GM18517 (cell line): ENCODE measurements at regions not wholly inside any gene's neighbourhood (a gene's known extent, or its start where the extent isn't known, plus 50 kb on each side); places are given as distances from the start of the nearest gene placed in this dataset.

Experiments used
- ATAC-seq: cut with Tn5 transposase; IDR thresholded peaks from one replicate; pipeline ENCODE4 v1.9.1; 2021; ENCODE audit warnings: mild to moderate bottlenecking, moderate library complexity; ENCODE audit not compliant: unreplicated experiment

DNA sequence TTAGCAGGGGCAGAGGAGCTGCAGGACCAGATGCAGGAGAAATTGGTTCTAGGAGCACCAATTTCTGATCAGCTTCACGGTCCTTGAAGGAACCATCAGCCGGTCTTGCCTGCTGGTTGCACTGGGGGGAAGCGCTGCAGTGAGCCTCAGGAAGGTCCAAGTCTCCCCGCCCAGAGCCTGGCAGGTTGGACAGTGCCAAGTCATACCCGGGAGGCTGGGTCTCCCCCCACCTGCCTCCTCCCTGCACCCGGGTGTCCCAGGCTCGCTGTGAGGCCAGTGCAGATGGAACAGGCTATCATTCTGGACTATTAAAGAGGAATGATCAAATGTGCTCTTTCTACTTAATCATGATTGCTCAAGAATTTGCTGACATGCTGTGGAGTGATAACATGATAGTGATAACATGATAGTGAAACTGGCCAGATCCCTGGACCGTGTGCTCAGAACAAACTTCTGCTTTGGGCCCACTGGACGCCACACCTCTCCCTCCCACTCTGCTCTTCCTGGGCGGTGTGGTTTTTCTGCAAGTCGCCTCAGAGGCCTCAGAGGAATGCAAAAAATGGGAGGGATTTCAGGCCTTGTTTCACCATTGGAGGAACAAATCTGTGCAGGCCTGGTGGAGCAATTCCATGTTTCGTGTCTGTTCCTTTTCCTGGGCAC is 236.0 kb downstream of the IRF8 start:
- ATAC-seq = no peak

DNA sequence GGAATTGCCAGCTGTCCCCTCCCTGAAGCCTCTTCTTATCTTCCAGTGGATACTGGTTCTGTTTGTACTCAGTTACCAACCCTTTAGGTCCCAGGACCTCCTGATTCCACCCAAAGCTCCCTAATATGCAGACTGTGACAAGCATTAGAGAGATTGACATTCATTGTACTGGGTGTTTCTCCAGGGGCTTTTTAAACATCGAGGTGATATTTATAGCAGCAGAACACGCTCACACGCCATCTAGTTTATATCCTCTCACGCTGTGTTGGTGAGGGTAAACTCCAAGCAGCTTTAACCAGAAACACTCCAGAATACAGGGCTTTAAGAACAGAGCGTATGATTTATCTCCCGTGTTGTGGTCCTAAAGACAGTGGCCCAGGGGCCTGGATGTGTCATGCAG is 238.4 kb downstream of the IRF8 start:
- no peak for ATAC-seq

DNA sequence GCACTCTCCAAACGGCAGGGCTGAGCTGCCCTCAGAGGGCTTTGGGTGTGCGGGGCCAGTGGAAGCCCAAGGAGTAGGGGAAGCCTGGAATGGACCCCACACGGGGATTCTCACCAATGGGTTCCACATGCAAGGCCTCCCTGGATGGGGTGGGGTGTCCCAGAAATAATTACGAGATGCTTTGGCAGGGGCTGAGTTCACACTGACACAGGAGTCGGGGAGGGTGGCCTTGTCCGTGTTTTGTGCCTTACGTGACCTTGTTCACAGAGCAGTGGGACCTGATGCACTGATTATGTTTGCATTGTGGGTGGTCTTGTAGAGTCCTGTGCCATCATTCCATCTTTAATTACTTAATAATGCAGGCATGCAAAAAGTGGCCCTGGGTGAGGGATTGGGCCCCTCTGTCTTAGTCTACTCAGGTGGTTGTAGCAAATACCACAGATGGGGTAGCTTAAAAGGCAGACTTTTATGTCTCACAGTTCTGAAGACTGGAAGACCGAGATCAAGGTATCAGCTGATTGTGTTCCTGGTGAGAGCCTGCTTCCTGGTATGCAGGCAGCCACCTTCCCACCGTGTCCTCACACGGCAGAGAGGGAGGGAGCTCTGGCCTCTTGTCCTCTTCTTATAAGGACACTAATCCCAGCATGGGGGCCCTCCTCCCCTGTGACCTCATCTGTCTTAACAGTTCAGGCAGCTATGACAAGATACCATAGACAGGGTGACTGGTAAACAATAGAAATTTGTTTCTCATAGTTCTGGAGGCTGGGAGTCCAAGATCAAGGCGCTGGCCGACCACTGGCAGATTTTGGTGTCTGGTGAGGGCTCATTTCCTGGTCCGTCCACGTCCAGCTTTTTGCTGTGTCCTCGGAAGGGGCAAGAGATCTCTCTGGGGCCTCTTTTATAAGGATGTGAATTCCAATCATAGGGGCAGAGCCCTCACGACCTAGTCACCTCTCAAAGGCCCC is 239.4 kb downstream of the IRF8 start:
- ATAC-seq = no peak

DNA sequence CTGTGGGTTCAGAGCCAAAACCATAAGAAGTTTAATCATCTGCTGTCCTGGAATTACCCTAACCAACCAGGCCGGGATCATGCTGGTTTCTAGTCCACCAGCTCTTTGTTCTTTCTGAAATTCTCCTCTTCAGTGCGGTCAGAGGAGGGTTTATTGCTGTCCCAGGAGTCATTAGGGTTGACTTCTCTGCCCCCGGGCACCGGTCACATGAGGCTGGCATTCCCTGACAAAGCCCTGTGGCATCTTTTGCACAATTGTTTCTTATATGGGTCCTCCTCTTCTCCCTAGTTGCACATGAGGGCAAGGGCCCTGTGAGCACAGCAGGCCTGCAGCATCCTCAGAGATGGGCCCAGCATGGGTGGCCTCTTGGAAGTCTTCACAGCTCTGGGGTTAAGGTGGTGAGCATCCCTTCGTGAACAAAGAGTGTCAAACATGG is 243.9 kb downstream of the IRF8 start:
- no peak for ATAC-seq

DNA sequence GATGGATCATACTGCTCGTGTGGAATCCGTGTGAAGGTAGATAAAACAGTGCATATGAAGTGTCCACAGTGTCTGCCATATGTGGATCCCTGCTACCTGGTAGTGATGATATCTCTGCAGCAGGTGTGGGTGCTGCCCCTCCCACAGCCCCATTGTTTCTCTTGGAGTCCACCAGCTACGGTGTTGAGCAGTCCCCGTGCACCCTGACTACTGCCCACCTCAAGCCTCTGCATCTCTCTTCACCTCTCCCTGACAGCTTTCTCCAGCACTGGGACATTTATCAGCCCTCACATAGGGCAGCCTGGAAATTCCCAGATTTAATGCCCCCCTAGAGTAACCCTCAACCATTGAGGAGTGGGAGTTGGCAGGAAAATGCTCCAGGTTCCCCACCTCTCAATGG is 244.7 kb downstream of the IRF8 start:
- ATAC-seq = no peak

DNA sequence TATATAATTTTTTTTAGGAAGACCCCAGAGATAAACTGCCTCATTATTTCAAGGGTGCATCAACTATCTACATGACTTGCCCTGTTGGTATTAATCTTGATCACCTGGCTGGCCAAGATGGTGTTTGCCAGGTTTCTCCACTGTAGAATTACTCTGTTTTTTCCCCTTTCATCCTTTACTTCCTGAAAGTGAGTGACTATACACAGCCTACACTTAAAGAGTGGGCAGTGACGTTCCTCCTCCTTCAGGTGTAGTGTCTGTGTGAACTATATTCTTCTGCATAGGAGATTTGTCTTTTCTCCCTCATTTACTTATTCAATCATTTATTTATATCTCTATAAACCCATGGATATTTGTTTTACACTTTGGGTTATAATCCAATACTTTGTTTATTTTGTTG is 246.7 kb downstream of the IRF8 start:
- ATAC-seq = no peak

DNA sequence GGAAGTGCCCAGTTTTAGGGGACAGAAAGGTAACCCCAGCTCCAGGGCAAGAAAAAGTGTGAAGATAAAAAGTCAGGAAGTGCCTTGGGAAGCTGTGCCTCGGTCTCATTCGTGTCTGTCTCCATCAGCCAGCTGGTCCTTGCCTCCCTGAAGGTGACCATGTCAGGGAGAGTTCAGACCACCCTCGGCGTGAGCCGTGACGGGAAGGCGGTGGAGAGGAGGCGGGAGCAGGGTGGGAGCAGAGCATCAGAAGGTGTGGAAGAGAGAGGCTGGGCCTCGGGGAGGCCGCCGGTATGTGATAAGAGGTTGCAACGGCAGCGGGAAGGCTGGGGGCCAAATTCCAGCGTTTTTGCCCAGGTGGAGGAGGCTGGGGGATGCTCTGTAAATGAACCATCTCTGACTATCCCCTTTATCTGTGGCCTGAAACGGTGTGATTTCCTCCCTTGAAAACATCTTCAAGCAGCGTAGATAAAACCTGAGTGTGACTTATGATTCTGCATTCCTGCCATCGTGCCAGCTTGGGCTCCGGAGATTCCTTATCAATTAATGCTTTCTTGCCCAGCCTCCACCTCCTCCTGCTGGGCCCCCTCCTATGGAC is 251.8 kb downstream of the IRF8 start:
- ATAC-seq = no peak

DNA sequence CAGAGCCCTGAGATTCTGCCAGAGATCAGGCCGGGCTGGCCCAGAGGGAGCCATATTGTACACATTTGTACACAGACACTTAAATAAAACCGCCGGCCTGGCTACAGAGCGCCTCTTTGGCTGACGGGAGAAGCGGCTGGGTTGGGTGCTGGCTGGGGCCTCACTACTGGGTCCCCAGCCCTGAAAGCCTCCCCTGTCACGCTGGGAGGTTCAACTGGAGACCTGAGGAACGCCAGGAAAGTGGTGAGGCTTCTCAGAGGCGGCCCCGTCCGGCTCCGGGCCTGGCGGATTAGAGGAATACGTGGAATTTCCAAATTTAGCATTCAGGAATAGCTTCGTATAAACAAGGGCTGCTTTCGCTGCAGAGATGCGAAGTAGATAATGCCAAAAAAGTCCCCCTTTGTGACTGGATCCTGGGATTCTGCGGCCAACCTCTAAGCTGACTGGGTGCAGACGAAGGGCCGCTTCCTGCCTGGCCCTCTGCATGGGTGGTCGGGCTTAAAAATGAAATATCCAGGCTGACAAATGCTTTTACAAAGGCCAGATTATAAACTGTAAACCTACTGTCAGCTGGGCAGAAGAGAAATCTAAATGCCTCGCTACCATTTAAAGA is 252.4 kb downstream of the IRF8 start:
- ATAC-seq = no peak

DNA sequence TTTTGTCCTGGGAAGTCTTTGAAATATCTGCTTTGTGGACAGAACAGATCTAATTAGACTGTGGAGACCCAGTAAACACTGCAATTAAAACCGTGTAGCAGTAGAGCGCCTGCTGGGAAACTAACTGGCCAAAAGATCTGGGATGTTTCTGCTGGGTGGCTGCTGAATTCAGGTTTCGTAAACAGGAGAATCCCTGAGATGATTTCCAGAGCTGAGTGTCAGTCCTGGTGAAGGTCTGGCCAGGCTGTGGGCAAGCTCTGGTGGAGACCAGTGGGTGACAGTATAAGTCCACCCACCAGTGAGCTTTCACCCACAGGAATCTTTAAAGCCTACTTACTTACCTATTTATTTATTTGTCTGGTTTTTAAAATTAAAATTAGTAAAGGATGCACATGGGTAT is 257.2 kb downstream of the IRF8 start:
- ATAC-seq = no peak

DNA sequence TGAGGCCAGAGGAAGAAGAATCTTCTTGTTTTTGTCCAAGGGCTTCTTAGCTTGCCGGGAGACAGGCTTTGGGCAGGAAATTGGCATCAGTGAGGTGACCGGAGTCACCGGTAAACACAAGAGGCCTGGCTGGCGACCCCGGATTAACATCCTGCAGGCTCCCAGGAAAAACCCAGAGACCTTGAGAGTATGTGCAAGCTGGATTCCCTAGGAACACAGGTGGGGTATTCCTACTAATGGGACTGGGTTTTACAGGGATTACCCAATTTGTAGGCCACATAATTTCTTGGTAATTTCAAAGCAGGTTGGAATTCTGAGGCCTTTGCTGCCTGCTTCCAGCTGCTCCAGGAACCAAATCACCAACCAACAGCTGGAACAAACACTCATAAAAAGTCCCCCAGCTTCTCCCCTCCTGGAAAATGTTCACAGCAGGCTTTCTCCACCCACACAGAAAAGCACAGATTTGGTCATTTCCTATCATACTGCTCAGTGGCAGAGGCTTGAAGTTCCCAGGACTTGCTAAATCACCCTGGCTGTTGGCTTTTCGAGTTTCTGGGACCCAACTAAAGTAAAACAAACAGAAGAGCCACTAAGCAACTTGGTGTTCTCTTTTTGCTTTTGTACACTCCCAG is 258.8 kb downstream of the IRF8 start:
- ATAC-seq = no peak

DNA sequence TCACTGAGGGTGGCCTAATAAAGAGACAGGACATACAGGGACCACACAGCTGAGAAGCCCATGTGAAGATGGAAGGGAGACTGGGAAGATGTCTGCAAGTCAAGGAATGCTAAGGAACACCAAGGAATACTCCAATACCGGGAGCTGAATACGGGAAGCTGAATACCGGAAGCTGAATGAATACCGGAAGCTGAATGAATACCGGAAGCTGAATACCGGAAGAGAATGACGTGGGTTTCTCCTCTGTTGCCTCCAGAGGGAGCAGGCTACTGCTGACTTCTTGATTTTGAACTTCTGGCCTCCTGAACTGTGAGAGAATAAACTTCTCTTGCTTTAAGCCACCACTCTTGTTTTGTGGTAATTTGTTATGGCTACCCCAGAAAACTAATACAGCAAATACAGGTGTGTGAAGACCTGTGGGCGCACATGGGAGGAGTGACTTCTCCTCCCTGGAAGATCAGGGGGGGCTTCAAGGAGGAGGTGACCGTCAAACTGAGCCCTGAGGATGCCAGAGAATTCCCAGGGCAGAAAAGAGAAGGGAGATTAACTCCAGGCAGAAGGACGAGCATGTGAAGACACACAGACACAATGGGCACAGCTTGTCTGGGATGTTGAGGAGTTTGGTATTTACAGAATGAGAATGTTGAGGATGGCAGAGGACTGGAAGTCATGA is 259.9 kb downstream of the IRF8 start:
- ATAC-seq = no peak

DNA sequence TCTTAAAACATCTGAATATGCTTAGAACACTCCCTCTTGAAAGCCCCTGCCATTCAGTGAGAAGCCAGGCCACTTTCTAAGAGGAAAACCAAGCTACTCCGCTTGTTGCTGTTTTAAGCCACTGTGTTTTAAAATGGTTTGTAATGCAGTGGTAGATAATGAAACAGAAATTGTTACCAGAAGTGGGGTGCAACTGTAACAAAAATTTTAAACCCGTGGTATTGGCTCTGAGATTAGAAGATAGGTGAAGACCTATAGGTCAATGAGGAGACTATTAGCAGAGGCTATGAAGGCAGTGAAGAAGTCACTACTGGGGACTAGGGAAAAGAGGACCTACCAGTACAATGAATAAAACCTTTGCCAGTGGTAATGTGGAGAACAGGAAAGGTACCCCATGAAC is 266.5 kb downstream of the IRF8 start:
- ATAC-seq = no peak

DNA sequence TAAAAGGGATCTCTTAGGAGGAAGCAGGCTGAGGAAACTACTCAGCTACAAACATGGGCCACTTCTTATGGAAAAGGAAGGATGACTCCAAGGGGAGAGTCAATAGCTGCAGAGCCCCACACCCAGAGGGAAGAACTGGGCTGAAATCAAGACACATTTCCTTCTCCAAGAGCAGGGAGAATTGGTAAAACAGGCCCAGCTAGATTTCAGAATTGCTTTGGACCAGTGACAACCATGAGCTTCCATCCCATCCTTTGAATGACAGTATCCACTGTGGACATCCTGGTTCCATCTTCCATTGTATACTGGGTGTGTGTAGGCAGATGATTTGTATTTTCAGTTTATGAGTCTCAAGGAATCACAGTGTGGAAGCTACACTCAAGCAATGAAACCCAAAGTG is 267.5 kb downstream of the IRF8 start:
- no peak for ATAC-seq

DNA sequence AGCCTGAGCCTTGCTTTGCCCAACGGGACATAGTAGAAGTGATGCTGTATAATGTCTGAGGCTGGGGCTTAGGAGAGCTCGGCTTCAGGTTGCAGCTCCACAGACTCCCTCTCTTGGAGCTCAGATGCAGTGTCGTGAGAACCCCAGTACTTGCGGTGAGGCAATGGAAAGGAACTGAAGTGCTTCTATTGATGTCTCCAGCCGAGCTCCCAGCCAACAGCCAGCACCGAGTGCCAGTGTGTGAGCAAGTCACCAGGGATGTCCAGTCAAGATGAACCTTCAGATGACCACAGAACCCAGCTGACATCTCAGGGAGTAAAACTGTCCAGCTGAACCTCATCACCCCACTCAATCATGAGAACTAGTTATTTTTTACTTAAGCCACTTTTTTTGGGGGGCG is 268.1 kb downstream of the IRF8 start:
- no peak for ATAC-seq

DNA sequence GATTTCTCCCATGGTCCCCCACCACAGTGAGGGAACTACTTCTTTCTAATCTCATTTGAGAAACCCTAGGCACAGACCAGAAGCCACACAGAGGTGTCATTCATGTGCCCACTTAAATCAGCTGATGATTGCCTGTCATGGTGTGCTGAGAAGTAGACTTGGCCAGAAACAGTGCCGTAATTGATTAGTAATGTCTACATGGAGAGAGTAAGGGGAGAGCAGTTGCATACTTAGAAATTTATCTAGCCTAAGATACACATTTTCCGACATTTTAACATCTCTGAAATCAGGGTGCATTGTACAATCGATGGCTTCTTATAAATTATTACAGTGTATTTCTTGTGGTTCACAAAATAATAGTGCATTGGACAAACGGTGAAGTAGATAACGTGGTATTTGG is 271.8 kb downstream of the IRF8 start:
- no peak for ATAC-seq

DNA sequence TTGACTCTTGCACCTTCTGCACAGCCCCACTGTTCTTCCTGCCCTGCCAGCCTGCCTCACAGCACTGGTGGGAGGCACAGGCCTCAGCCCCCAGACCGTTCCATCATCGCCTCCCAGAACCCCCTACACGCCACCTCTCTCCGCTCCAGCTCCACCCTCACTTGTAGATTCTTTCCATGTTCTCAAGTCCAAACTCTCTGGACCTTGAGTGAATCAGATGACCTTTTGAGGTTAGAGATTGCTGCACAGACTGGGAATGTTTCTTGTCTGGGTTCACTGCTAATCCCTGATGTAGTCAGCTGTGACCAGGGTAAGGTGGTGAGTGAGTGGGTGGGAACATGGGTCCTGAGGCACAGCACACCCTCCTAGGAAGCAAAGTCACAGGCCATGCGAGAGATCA is 272.4 kb downstream of the IRF8 start:
- ATAC-seq = no peak

DNA sequence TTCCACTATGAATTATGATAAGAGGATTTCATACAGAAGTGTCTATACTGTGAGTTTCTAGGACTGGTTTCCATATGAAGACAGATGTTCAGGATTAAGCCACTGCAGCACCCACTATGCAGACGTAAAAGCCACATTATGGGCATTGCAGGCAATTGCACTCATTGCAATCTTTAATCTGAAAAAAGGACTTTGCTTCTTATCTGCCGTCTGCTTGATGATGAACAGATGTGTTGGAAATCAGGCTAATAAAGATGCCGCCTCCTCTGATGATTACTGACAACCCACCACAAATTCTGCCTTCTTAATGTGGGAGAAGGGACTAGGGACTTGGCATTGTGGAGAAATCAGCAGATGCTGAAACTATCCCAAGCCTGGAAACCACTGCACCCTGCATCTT is 276.9 kb downstream of the IRF8 start:
- ATAC-seq = no peak

DNA sequence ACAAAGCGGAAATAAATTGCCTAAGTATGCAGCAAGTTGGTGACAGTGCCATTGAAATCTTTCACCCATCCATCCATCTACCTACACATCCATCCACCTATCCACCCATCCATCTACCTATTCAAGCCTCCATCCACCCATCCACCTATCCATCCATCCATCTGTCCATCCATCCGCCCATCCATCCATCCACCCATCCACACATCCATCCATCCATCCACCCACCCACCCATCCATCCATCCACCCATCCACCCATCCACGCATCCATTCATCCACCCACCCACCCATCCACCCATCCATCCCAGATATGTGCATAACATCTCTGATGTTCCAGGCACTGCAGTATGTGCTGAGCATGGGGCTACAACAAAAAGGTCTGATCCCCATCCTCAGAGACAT is 277.5 kb downstream of the IRF8 start:
- no peak for ATAC-seq

DNA sequence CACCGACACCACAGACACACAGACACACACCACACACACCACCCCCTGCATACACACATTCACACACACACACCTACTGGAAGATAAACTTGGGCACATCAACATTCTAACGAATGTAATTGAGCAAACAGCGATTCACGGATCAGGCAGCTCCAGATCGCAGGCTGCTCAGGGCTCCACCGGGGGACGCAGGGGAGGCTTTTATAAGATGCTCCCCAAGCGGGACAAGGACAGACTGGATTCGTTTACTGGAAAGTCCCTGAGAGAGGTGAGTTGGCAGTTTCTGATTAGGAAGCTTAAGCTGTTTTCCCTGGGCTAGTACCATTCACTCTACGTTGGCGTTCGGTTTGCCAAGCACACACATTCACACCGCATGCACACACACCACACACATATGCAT is 281.3 kb downstream of the IRF8 start:
- no peak for ATAC-seq

DNA sequence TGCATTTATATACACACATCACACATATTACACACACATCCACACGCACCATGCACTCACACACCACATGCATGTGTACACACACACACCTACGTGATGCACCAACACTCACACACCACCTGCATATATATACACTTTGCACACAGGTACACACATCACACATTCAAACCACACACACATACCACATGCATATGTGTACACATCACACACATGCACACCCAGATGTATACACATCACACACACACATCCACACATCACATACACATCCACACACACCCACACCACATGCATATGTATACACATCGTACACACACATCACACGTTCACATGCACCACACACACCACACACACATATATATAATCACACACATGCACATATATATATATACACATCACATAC is 281.8 kb downstream of the IRF8 start:
- no peak for ATAC-seq

DNA sequence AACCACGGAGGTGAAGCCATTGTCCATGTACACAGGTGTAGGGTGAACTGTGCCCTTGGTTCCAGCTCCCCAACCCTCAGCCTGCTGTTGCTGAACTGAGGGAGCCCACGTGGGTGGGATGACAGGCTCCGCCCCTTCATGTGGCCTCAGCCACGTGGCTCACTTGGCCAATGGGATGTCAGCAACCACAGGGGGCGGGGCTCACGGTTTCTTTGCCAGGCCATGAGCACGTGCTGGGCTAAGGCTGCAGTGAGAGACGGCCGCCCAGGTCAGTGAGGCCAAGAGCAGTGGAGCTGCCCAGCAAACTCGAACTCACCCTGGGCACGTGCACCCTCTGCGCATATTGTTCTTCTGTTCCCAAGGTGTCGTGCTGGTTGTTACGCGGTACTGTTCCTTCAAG is 282.6 kb downstream of the IRF8 start:
- ATAC-seq = no peak
